Astrocyte (in vitro differentiated cells and primary cell): ENCODE measurements at regions not wholly inside any gene's neighbourhood (a gene's known extent, or its start where the extent isn't known, plus 50 kb on each side); places are given as distances from the start of the nearest gene placed in this dataset.

Experiments
- DNase-seq: peaks from one replicate; pipeline ENCODE4 v3.0.0-alpha.2; 2010; ENCODE audit warnings: low read depth
- FAIRE-seq: peaks from 2 replicates; lab custom pipeline; 2011; peaks lifted over from hg19 to GRCh38; lab: Jason Lieb, UNC
- H2AFZ ChIP-seq: 2 replicates; pipeline ENCODE4 v1.6.0; 2012; ENCODE audit warnings: low read depth, low read length, inconsistent platforms
- H3K27ac ChIP-seq: 2 replicates; pipeline ENCODE4 v1.5.1; 2011; ENCODE audit warnings: low read depth, low read length, inconsistent platforms
- H3K27me3 ChIP-seq: 2 replicates; pipeline ENCODE4 v1.6.0; 2011; ENCODE audit warnings: low read length, inconsistent platforms; ENCODE audit not compliant: insufficient read depth
- H3K36me3 ChIP-seq: 2 replicates; pipeline ENCODE4 v1.5.1; 2011; ENCODE audit warnings: low read length, inconsistent platforms; ENCODE audit not compliant: insufficient read depth
- H3K4me1 ChIP-seq: 2 replicates; pipeline ENCODE4 v1.5.1; 2011; ENCODE audit warnings: low read length, inconsistent platforms; ENCODE audit not compliant: insufficient read depth
- H3K4me2 ChIP-seq: 2 replicates; pipeline ENCODE4 v1.6.0; 2012; ENCODE audit warnings: low read length, inconsistent platforms
- H3K4me3 ChIP-seq: 2 replicates; pipeline ENCODE4 v1.5.1; 2011; ENCODE audit warnings: low read depth, mild to moderate bottlenecking, low read length, inconsistent platforms; ENCODE audit not compliant: insufficient read depth
- H3K79me2 ChIP-seq: 2 replicates; pipeline ENCODE4 v1.6.0; 2012; ENCODE audit warnings: mild to moderate bottlenecking, low read length, inconsistent platforms; ENCODE audit not compliant: insufficient read depth
- H3K9ac ChIP-seq: 2 replicates; pipeline ENCODE4 v1.6.0; 2012; ENCODE audit warnings: mild to moderate bottlenecking, low read length, inconsistent platforms
- H3K9me3 ChIP-seq: 2 replicates; pipeline ENCODE4 v1.5.1; 2012; ENCODE audit warnings: low read depth, mild to moderate bottlenecking, low read length, inconsistent platforms; ENCODE audit not compliant: insufficient read depth
- H4K20me1 ChIP-seq: 2 replicates; pipeline ENCODE4 v1.6.0; 2012; ENCODE audit warnings: low read length, inconsistent platforms; ENCODE audit not compliant: insufficient read depth
- H3K27ac Mint-ChIP-seq: one replicate; pipeline ENCODE4 v1.8.0; 2021; ENCODE audit warnings: mild to moderate bottlenecking, mixed read lengths; ENCODE audit not compliant: unreplicated experiment
- H3K27me3 Mint-ChIP-seq: one replicate; pipeline ENCODE4 v1.8.0; 2021; ENCODE audit warnings: low read depth, mixed read lengths; ENCODE audit not compliant: unreplicated experiment
- H3K36me3 Mint-ChIP-seq: one replicate; pipeline ENCODE4 v1.8.0; 2021; ENCODE audit warnings: low read depth, mixed read lengths; ENCODE audit not compliant: unreplicated experiment
- H3K4me1 Mint-ChIP-seq: one replicate; pipeline ENCODE4 v1.8.0; 2021; ENCODE audit warnings: low read depth, mixed read lengths; ENCODE audit not compliant: unreplicated experiment
- H3K4me3 Mint-ChIP-seq: one replicate; pipeline ENCODE4 v1.8.0; 2021; ENCODE audit warnings: mild to moderate bottlenecking, moderate library complexity, mixed read lengths; ENCODE audit not compliant: unreplicated experiment
- H3K9me3 Mint-ChIP-seq: one replicate; pipeline ENCODE4 v1.8.0; 2021; ENCODE audit warnings: mild to moderate bottlenecking, mixed read lengths; ENCODE audit not compliant: unreplicated experiment
- CTCF ChIP-seq: IDR thresholded peaks from 2 replicates; pipeline ENCODE4 v1.5.1; 2011; ENCODE audit warnings: low read depth, mild to moderate bottlenecking, inconsistent platforms, low read length, moderate library complexity; ENCODE audit not compliant: insufficient read depth
- EZH2 ChIP-seq: IDR thresholded peaks from 2 replicates; pipeline ENCODE4 v1.6.1; 2012; ENCODE audit warnings: mild to moderate bottlenecking, low read length, inconsistent platforms; ENCODE audit not compliant: insufficient read depth

GRCh38 chr12:17344649-17345048 lies 738.7 kb upstream of the LMO3 start:
- no peaks in the 10 kb centered on the region for H3K27me3 Mint-ChIP-seq
- no peak overlapping the region for H3K4me3 Mint-ChIP-seq
- H3K27ac ChIP-seq, result no peak overlapping the region
- H3K79me2 ChIP-seq, result no peaks in the 10 kb centered on the region
- no peaks in the 10 kb centered on the region for H3K4me1 Mint-ChIP-seq
- no peak overlapping the region for H3K4me2 ChIP-seq
- no peaks in the 10 kb centered on the region for H3K36me3 ChIP-seq
- H4K20me1 ChIP-seq, result no peaks in the 10 kb centered on the region
- TF ChIP-seq EZH2 (no peak), CTCF (no peak)
- H3K9me3 ChIP-seq, result no peaks in the 10 kb centered on the region
- no peaks in the 10 kb centered on the region for H3K36me3 Mint-ChIP-seq
- no peak overlapping the region for H3K4me3 ChIP-seq
- no peak overlapping the region for H2AFZ ChIP-seq
- no peak for FAIRE-seq
- H3K27ac Mint-ChIP-seq, result no peak overlapping the region
- no peaks in the 10 kb centered on the region for H3K9me3 Mint-ChIP-seq
- H3K4me1 ChIP-seq, result no peaks in the 10 kb centered on the region
- no peak for DNase-seq
- no peaks in the 10 kb centered on the region for H3K27me3 ChIP-seq
- H3K9ac ChIP-seq, result no peak overlapping the region

GRCh38 chr12:17342381-17342961 lies 736.5 kb upstream of the LMO3 start:
- no peaks in the 10 kb centered on the region for H3K27me3 ChIP-seq
- H3K4me3 ChIP-seq, result no peak overlapping the region
- no peaks in the 10 kb centered on the region for H3K36me3 Mint-ChIP-seq
- H3K27ac Mint-ChIP-seq, result no peak overlapping the region
- H3K9me3 Mint-ChIP-seq, result no peaks in the 10 kb centered on the region
- H3K36me3 ChIP-seq, result no peaks in the 10 kb centered on the region
- H3K9me3 ChIP-seq, result no peaks in the 10 kb centered on the region
- H4K20me1 ChIP-seq, result no peaks in the 10 kb centered on the region
- no peak overlapping the region for H3K27ac ChIP-seq
- no peak overlapping the region for H3K4me2 ChIP-seq
- no peaks in the 10 kb centered on the region for H3K4me1 ChIP-seq
- FAIRE-seq (no peak), DNase-seq (no peak)
- H3K27me3 Mint-ChIP-seq, result no peaks in the 10 kb centered on the region
- H3K9ac ChIP-seq, result no peak overlapping the region
- no peak for TF ChIP-seq EZH2
- TF ChIP-seq CTCF, result no peak
- no peaks in the 10 kb centered on the region for H3K79me2 ChIP-seq
- no peak overlapping the region for H3K4me3 Mint-ChIP-seq
- H2AFZ ChIP-seq, result no peak overlapping the region
- no peaks in the 10 kb centered on the region for H3K4me1 Mint-ChIP-seq

- H3K27ac Mint-ChIP-seq, result no peak overlapping the region
- DNase-seq, result no peak
- Histone ChIP-seq H4K20me1 (no peaks in the 10 kb centered on the region), H3K4me2 (no peak overlapping the region), H3K27me3 (no peaks in the 10 kb centered on the region), H3K36me3 (no peaks in the 10 kb centered on the region), H2AFZ (no peak overlapping the region), H3K4me3 (no peak overlapping the region), H3K4me1 (no peaks in the 10 kb centered on the region), H3K27ac (no peak overlapping the region), H3K79me2 (no peaks in the 10 kb centered on the region), H3K9ac (no peak overlapping the region), H3K9me3 (no peaks in the 10 kb centered on the region)
- FAIRE-seq, result no peak
- H3K9me3 Mint-ChIP-seq, result no peaks in the 10 kb centered on the region
- H3K36me3 Mint-ChIP-seq, result no peaks in the 10 kb centered on the region
- H3K27me3 Mint-ChIP-seq, result no peaks in the 10 kb centered on the region
- H3K4me3 Mint-ChIP-seq, result no peak overlapping the region
- H3K4me1 Mint-ChIP-seq, result peaks cover 6% of the 10 kb centered on the region
- TF ChIP-seq CTCF (no peak), EZH2 (no peak)
Observed at GRCh38 chr12:17335487-17335886, 729.5 kb upstream of the LMO3 start.
